Stomach (tissue), 4 donors: ENCODE measurements at regions not wholly inside any gene's neighbourhood (a gene's known extent, or its start where the extent isn't known, plus 50 kb on each side); places are given as distances from the start of the nearest gene placed in this dataset.

ENCODE experiments used
- EP300 ChIP-seq: sonication (generic); formaldehyde crosslinking; IDR thresholded peaks from one replicate; pipeline ENCODE4 v1.6.1; 2017; ENCODE audit warnings: antibody characterized with exemption
- POLR2A ChIP-seq, 4 donors: fragments of 450-650 bp; IDR thresholded peaks; one replicate each; pipeline ENCODE4 v1.6.1; 2016; ENCODE audit warnings: antibody characterized with exemption in 4 of 4, control low read depth in 2 of 4, mild to moderate bottlenecking in 1 of 4, moderate library complexity in 1 of 4
- TF ChIP-seq, protein P1 (sequence below), 7 experiments: fragments of 450-650 bp in 4 of 7; fragments of 200-600 bp in 3 of 7; sonication (generic) in 3 of 7; IDR thresholded peaks; one replicate each; pipeline ENCODE4 v1.5.1; 2016 to 2019; ENCODE audit warnings: antibody characterized with exemption in 7 of 7, control low read depth in 2 of 7, mild to moderate bottlenecking in 1 of 7

DNA sequence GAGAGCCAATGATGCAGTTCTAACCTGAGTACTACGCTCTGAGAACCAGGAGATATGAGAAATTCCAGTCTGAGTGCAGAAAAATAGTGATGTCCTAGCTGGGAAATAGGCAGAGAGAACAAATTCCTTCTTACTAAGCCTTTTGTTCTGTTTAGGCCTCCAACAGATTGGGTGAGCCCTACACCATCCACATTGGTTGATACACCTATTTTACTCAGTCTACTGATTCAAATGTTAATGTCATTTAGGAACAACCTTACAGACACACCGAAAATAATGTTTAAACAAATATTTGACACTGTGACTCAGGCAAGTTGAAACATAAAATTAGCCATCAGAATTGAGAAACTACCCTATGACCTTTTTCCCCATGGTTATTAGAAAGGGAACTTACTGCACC, 333.9 kb upstream of the IZUMO3 start:
- TF ChIP-seq, protein P1, sequence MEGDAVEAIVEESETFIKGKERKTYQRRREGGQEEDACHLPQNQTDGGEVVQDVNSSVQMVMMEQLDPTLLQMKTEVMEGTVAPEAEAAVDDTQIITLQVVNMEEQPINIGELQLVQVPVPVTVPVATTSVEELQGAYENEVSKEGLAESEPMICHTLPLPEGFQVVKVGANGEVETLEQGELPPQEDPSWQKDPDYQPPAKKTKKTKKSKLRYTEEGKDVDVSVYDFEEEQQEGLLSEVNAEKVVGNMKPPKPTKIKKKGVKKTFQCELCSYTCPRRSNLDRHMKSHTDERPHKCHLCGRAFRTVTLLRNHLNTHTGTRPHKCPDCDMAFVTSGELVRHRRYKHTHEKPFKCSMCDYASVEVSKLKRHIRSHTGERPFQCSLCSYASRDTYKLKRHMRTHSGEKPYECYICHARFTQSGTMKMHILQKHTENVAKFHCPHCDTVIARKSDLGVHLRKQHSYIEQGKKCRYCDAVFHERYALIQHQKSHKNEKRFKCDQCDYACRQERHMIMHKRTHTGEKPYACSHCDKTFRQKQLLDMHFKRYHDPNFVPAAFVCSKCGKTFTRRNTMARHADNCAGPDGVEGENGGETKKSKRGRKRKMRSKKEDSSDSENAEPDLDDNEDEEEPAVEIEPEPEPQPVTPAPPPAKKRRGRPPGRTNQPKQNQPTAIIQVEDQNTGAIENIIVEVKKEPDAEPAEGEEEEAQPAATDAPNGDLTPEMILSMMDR (IDR thresholded peaks at IDR 0.05) = no peak
- TF ChIP-seq POLR2A (IDR thresholded peaks at IDR 0.05) (no peak), EP300 (no peak)
